GM12878 (cell line): ENCODE measurements at regions not wholly inside any gene's neighbourhood (a gene's known extent, or its start where the extent isn't known, plus 50 kb on each side); places are given as distances from the start of the nearest gene placed in this dataset.

ENCODE experiments used
- CHD2 ChIP-seq: IDR thresholded peaks from 2 replicates; pipeline ENCODE4 v1.6.1; 2011; ENCODE audit warnings: low read depth, low read length, improper control_type of control experiment, borderline replicate concordance
- EP300 ChIP-seq, 2 experiments: fragments of 150-350 bp in 1 of 2; IDR thresholded peaks; 2 replicates each; pipeline ENCODE4 v1.6.1; 2011 to 2012; ENCODE audit warnings: low read depth in 2 of 2, low read length in 2 of 2, borderline replicate concordance in 1 of 2, improper control_type of control experiment in 1 of 2, inconsistent platforms in 1 of 2; ENCODE audit not compliant: control insufficient read depth in 1 of 2
- EZH2 ChIP-seq: IDR thresholded peaks from 2 replicates; pipeline ENCODE4 v1.6.1; 2012; ENCODE audit warnings: low read depth, mild to moderate bottlenecking, control low read depth, inconsistent platforms, low read length, borderline replicate concordance; ENCODE audit not compliant: control insufficient read depth
- JUNB ChIP-seq: IDR thresholded peaks from 2 replicates; pipeline ENCODE4 v1.6.1; 2016; ENCODE audit warnings: antibody characterized with exemption, mild to moderate bottlenecking
- MAX ChIP-seq: IDR thresholded peaks from 2 replicates; pipeline ENCODE4 v1.6.1; 2012; ENCODE audit warnings: low read depth, low read length, improper control_type of control experiment
- POLR2A ChIP-seq: IDR thresholded peaks from 2 replicates; pipeline ENCODE4 v1.6.1; 2011; ENCODE audit warnings: low read depth, mild to moderate bottlenecking, low read length

DNA sequence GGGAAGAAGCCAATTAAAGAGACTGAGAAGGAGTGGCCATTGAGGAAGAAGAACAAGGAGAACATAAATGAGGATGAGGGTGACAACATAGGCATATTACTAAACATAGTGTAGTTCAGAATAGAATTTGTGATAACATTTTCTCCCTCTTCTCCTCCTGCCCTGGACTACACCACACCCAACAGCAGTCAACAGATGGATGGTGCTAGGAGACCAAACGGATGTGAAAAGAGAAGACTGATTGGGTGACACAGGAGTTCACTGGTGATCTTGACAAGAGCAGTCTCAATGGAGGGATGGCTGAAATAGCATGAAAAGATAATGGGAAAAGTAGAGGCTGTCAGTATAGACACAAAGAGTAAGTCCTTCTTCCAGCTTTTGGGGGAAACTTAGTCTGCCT is 226.5 kb upstream of the FGF13 start:
- TF ChIP-seq JUNB (no peak), EZH2 (no peak), CHD2 (no peak), EP300 (IDR thresholded peaks at IDR 0.05; ENCODE audit: borderline replicate concordance in 1 of 2, control insufficient read depth in 1 of 2, low read depth in 2 of 2, low read length in 2 of 2) (no peak), MAX (no peak), POLR2A (no peak)
